H1 (cell line): ENCODE measurements at regions not wholly inside any gene's neighbourhood (a gene's known extent, or its start where the extent isn't known, plus 50 kb on each side); places are given as distances from the start of the nearest gene placed in this dataset.

Experiments
- CTCF ChIA-PET: fragments of 300-600 bp; sonication (Branson Sonifier 250); formaldehyde crosslinking; loops from one replicate; lab custom pipeline; 2021; ENCODE audit not compliant: partially characterized antibody; lab: Charles Lee
- POLR2A ChIA-PET: fragments of 300-600 bp; sonication (Branson Sonifier 250); formaldehyde crosslinking; loops from one replicate; lab custom pipeline; 2021; ENCODE audit warnings: inconsistent platforms; ENCODE audit not compliant: partially characterized antibody; lab: Charles Lee
- DNase-seq, 2 experiments: peaks; one replicate each; pipeline versions ENCODE4 v3.0.0 to v3.0.0-alpha.2; 2010 to 2022; ENCODE audit warnings: low spot score in 2 of 2, low read depth in 1 of 2, mixed read lengths in 1 of 2
- FAIRE-seq: peaks from 2 replicates; lab custom pipeline; 2011; peaks lifted over from hg19 to GRCh38; lab: Jason Lieb, UNC
- H2AFZ ChIP-seq: 2 replicates; pipeline ENCODE4 v1.8.1; 2012; ENCODE audit warnings: low read length, inconsistent platforms
- H2AK5ac ChIP-seq: 2 replicates; pipeline ENCODE4 v1.6.1; 2013; ENCODE audit warnings: low read depth, low read length
- H2BK120ac ChIP-seq: replicated peaks from 2 replicates; pipeline ENCODE3; 2013; ENCODE audit warnings: low read depth, low read length, inconsistent platforms
- H2BK12ac ChIP-seq: 2 replicates; pipeline ENCODE4 v1.6.1; 2013; ENCODE audit warnings: low read depth, low read length
- H2BK15ac ChIP-seq: 2 replicates; pipeline ENCODE4 v1.6.1; 2013; ENCODE audit warnings: low read length
- H2BK20ac ChIP-seq: 2 replicates; pipeline ENCODE4 v1.6.1; 2013; ENCODE audit warnings: low read length
- H2BK5ac ChIP-seq: 2 replicates; pipeline ENCODE4 v1.6.1; 2013; ENCODE audit warnings: low read depth, low read length
- H3K14ac ChIP-seq: 2 replicates; pipeline ENCODE4 v1.6.1; 2013; ENCODE audit warnings: inconsistent platforms; ENCODE audit not compliant: insufficient read length
- H3K18ac ChIP-seq: 2 replicates; pipeline ENCODE4 v1.6.1; 2013; ENCODE audit warnings: low read length; ENCODE audit errors: extremely low read depth
- H3K23ac ChIP-seq: 2 replicates; pipeline ENCODE4 v1.6.1; 2013; ENCODE audit warnings: inconsistent platforms; ENCODE audit not compliant: insufficient read length
- H3K23me2 ChIP-seq: 2 replicates; pipeline ENCODE4 v1.6.1; 2013; ENCODE audit warnings: low read depth, low read length
- H3K27ac ChIP-seq: 2 replicates; pipeline ENCODE4 v1.6.1; 2011; ENCODE audit warnings: low read depth, low read length, inconsistent platforms
- H3K27me3 ChIP-seq, 4 experiments: replicated peaks in 1 of 4; 1 replicate in 1 of 4; 2 replicates in 3 of 4; pipeline versions ENCODE4 v1.6.1 to v1.8.1; 2011 to 2013; ENCODE audit warnings: low read length in 3 of 4, mild to moderate bottlenecking in 3 of 4, inconsistent platforms in 2 of 4, mixed read lengths in 2 of 4, moderate library complexity in 1 of 4; ENCODE audit not compliant: control insufficient read depth in 3 of 4, insufficient read depth in 3 of 4; ENCODE audit errors: extremely low read depth in 1 of 4
- H3K36me3 ChIP-seq, 4 experiments: 2 replicates each; pipeline versions ENCODE4 v1.6.1 to v1.8.1; 2011 to 2013; ENCODE audit warnings: mild to moderate bottlenecking in 4 of 4, low read length in 3 of 4, moderate library complexity in 2 of 4, control low read depth in 1 of 4, inconsistent platforms in 1 of 4; ENCODE audit not compliant: insufficient read depth in 4 of 4, control insufficient read depth in 2 of 4
- H3K4ac ChIP-seq: replicated peaks from 2 replicates; pipeline ENCODE3; 2013; ENCODE audit warnings: low read length, low read depth, mixed read lengths, inconsistent platforms; ENCODE audit not compliant: insufficient read length
- H3K4me1 ChIP-seq, 4 experiments: replicated peaks in 1 of 4; 1 replicate in 1 of 4; 2 replicates in 3 of 4; pipeline versions ENCODE4 v1.6.1 to v1.8.1; 2011 to 2013; ENCODE audit warnings: low read length in 3 of 4, inconsistent platforms in 2 of 4, mixed read lengths in 1 of 4; ENCODE audit not compliant: insufficient read depth in 4 of 4, control insufficient read depth in 3 of 4
- H3K4me2 ChIP-seq, 2 experiments: 2 replicates each; pipeline versions ENCODE4 v1.6.1 to v1.8.1; 2011 to 2013; ENCODE audit warnings: low read depth in 2 of 2, low read length in 2 of 2, control low read depth in 1 of 2, inconsistent platforms in 1 of 2, mild to moderate bottlenecking in 1 of 2; ENCODE audit not compliant: insufficient read depth in 1 of 2
- H3K4me3 ChIP-seq, 4 experiments: fragments of 200-600, 300-600 bp in 1 of 4; sonication (generic), shearing (Covaris generic), sonication (Bioruptor Twin) in 1 of 4; 2 replicates each; pipeline versions ENCODE4 v1.5.1 to v1.8.1; 2011 to 2016; ENCODE audit warnings: low read length in 4 of 4, low read depth in 3 of 4, control low read depth in 2 of 4, inconsistent platforms in 2 of 4, mild to moderate bottlenecking in 2 of 4, mixed read lengths in 1 of 4, moderate library complexity in 1 of 4; ENCODE audit not compliant: insufficient read depth in 2 of 4; ENCODE audit errors: extremely low read depth in 1 of 4
- H3K56ac ChIP-seq: replicated peaks from 2 replicates; pipeline ENCODE3; 2013; ENCODE audit warnings: low read depth, mild to moderate bottlenecking, mixed read lengths, low read length, inconsistent platforms; ENCODE audit not compliant: insufficient read length
- H3K79me1 ChIP-seq: 2 replicates; pipeline ENCODE4 v1.6.1; 2013; ENCODE audit warnings: low read depth, low read length, control low read depth
- H3K79me2 ChIP-seq, 2 experiments: 2 replicates each; pipeline versions ENCODE4 v1.6.1 to v1.8.1; 2012 to 2013; ENCODE audit warnings: low read length in 2 of 2, mild to moderate bottlenecking in 2 of 2, inconsistent platforms in 1 of 2; ENCODE audit not compliant: insufficient read depth in 2 of 2, control insufficient read depth in 1 of 2
- H3K9ac ChIP-seq, 4 experiments: replicated peaks in 1 of 4; 1 replicate in 1 of 4; 2 replicates in 3 of 4; pipeline versions ENCODE4 v1.6.1 to v1.8.1; 2011 to 2013; ENCODE audit warnings: low read depth in 3 of 4, low read length in 3 of 4, control low read depth in 2 of 4, mild to moderate bottlenecking in 2 of 4, moderate library complexity in 2 of 4, inconsistent platforms in 1 of 4; ENCODE audit errors: extremely low read depth in 1 of 4
- H3K9me3 ChIP-seq, 2 experiments: 2 replicates each; pipeline versions ENCODE4 v1.6.1 to v1.8.1; 2012 to 2013; ENCODE audit warnings: mild to moderate bottlenecking in 2 of 2, moderate library complexity in 2 of 2, control low read depth in 1 of 2, inconsistent platforms in 1 of 2, low read depth in 1 of 2, low read length in 1 of 2, mixed read lengths in 1 of 2; ENCODE audit not compliant: insufficient read depth in 2 of 2
- H4K20me1 ChIP-seq, 2 experiments: replicated peaks in 1 of 2; 2 replicates each; pipeline versions ENCODE3 to v1.8.1; 2011 to 2013; ENCODE audit warnings: inconsistent platforms in 2 of 2, low read length in 2 of 2, mild to moderate bottlenecking in 1 of 2; ENCODE audit not compliant: insufficient read depth in 2 of 2, control insufficient read depth in 1 of 2
- H4K5ac ChIP-seq: 2 replicates; pipeline ENCODE4 v1.6.1; 2013; ENCODE audit warnings: low read length, low read depth, mixed read lengths, inconsistent platforms; ENCODE audit not compliant: insufficient read length
- H4K8ac ChIP-seq: 2 replicates; pipeline ENCODE4 v1.8.0; 2013; ENCODE audit warnings: mild to moderate bottlenecking, moderate library complexity, low read length, inconsistent platforms; ENCODE audit not compliant: insufficient read depth; ENCODE audit errors: extremely low read depth
- H4K91ac ChIP-seq: replicated peaks from 2 replicates; pipeline ENCODE3; 2013; ENCODE audit warnings: low read length, mixed read lengths, inconsistent platforms; ENCODE audit not compliant: insufficient read length
- SIRT6 ChIP-seq: IDR thresholded peaks from one replicate; pipeline ENCODE4 v1.7.1; 2012; ENCODE audit warnings: low read length, inconsistent platforms
- WGBS, 2 experiments: shearing (Covaris generic) in 1 of 2; methylation state at CpG; one replicate each; pipeline versions ENCODE4 v1.1.6 to v1.1.7; 2013 to 2015; ENCODE audit warnings: low lambda C conversion rate in 2 of 2, mixed read lengths in 2 of 2, inconsistent platforms in 1 of 2, low coverage in 1 of 2, missing lambda C conversion rate in 1 of 2; ENCODE audit not compliant: insufficient replicate concordance in 2 of 2, insufficient coverage in 1 of 2, insufficient read length in 1 of 2; ENCODE audit errors: extremely low coverage in 1 of 2, missing lambda C conversion rate in 1 of 2; 5-methylcytosine and 5-hydroxymethylcytosine counted together
- TF ChIP-seq, protein P1 (sequence below): IDR thresholded peaks from 2 replicates; pipeline ENCODE4 v1.6.1; 2012; ENCODE audit warnings: low read length, inconsistent platforms

DNA sequence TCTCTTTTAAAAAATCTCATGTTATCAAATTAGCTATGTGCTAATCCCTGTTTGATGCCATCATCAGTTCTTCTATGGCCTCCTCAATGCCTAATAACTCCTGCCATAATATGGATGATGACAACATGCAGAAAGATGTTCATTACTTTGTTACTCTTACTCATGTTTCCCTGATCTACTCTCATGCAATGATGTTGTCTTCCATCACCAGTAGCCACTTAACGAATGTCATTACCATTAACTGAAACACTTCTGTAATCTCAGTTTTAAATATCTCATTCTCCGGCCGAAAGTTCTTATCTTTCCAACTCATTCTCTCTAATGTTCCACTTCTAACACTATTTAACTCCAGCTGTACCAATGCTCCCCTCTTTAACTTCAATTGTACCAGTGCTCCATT is 1187.7 kb downstream of the OTOL1 start:
- Histone ChIP-seq H2BK15ac (no peak overlapping the region), H2BK120ac (no peak overlapping the region), H3K4me2 (no peak overlapping the region), H3K4me3 (no peak overlapping the region), H3K9ac (no peak overlapping the region), H3K4me1 (peaks cover 0 to 4% (median 3%) of the 10 kb centered on the region in 4 experiments; a peak in 3 of 7 replicates), H3K56ac (no peak overlapping the region), H3K79me1 (no peaks in the 10 kb centered on the region), H3K27me3 (no peaks in the 10 kb centered on the region), H4K91ac (no peak overlapping the region), H2AK5ac (no peak overlapping the region), H2BK5ac (no peak overlapping the region), H2BK20ac (no peak overlapping the region), H4K8ac (no peak overlapping the region), H3K14ac (no peak overlapping the region), H3K23me2 (no peaks in the 10 kb centered on the region; the same call in 1 of the 2 replicates), H3K23ac (no peak overlapping the region), H3K36me3 (no peaks in the 10 kb centered on the region), H3K27ac (no peak overlapping the region), H2BK12ac (no peak overlapping the region), H4K20me1 (no peaks in the 10 kb centered on the region), H2AFZ (no peak overlapping the region), H3K79me2 (no peaks in the 10 kb centered on the region), H3K18ac (no peak overlapping the region), H4K5ac (no peak overlapping the region), H3K9me3 (no peaks in the 10 kb centered on the region), H3K4ac (no peak overlapping the region)
- FAIRE-seq (no peak), DNase-seq (no peak)
- ChIA-PET POLR2A (no interaction called here), CTCF (no interaction called here)
- TF ChIP-seq SIRT6 = no peak
- TF ChIP-seq, protein P1, sequence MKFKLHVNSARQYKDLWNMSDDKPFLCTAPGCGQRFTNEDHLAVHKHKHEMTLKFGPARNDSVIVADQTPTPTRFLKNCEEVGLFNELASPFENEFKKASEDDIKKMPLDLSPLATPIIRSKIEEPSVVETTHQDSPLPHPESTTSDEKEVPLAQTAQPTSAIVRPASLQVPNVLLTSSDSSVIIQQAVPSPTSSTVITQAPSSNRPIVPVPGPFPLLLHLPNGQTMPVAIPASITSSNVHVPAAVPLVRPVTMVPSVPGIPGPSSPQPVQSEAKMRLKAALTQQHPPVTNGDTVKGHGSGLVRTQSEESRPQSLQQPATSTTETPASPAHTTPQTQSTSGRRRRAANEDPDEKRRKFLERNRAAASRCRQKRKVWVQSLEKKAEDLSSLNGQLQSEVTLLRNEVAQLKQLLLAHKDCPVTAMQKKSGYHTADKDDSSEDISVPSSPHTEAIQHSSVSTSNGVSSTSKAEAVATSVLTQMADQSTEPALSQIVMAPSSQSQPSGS = no peak
- WGBS, 2 experiments = 59% methylated on average over 3 of the region's 3 CpGs; no CpG with 5 or more reads in 1 of the 2 experiments
